ENCODE measurements at regions not wholly inside any gene's neighbourhood (a gene's known extent, or its start where the extent isn't known, plus 50 kb on each side); places are given as distances from the start of the nearest gene placed in this dataset.

DNA sequence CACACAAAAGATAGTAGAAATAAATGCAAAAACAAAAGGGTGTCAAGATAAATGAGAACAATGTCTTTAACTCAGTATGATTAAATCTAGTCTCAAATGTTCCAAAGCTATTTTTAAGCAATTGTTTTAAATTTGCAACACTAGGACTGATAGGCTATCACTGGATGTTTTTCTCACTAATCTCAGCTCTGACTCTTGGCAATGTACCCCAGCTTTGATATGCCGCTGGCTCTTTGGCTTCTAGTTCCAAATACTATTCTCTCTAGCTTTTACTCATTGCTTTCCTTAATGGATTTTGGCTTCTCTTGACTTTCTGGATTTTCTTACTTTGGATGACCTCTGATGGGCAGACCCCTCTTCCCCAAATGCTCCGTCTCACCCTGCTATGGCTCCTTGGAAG is 116.0 kb upstream of the SLC35B3 start:
- Histone ChIP-seq H3K4me1 (ENCODE audit: control insufficient read depth, insufficient read depth, low read length) (no peaks in the 10 kb centered on the region), H3K27me3 (ENCODE audit: control insufficient read depth, insufficient read depth, low read length) (no peaks in the 10 kb centered on the region), H3K9me3 (ENCODE audit: control insufficient read depth, insufficient read depth, low read length) (no peaks in the 10 kb centered on the region), H3K4me3 (ENCODE audit: low read length) (no peak overlapping the region), H3K36me3 (ENCODE audit: control insufficient read depth, insufficient read depth, low read length) (no peaks in the 10 kb centered on the region), H3K27ac (ENCODE audit: low read length) (no peak overlapping the region)
- H3K9me3 Mint-ChIP-seq: peaks cover 5 to 9% of the 10 kb centered on the region in 2 donors
- H3K4me3 Mint-ChIP-seq: no peak overlapping the region
- no peak for TF ChIP-seq CTCF (IDR thresholded peaks at IDR 0.05)
- no peak for ATAC-seq
- H3K27ac Mint-ChIP-seq: no peak overlapping the region
- WGBS (ENCODE audit: insufficient coverage): 95% methylated on average over 2 of the region's 2 CpGs
- DNase-seq: no peak
- no peaks in the 10 kb centered on the region for H3K4me1 Mint-ChIP-seq
- no peaks in the 10 kb centered on the region for H3K27me3 Mint-ChIP-seq (ENCODE audit: low read depth in 2 of 2)
- intact Hi-C loops (cut with micrococcal nuclease): no loop called here
- peaks cover 7% of the 10 kb centered on the region for H3K36me3 Mint-ChIP-seq

- no peaks in the 10 kb centered on the region for H3K36me3 ChIP-seq (ENCODE audit: control insufficient read depth, insufficient read depth, low read length)
- no peaks in the 10 kb centered on the region for H3K4me1 Mint-ChIP-seq
- no peak for DNase-seq
- 43% methylated on average over 2 of the region's 6 CpGs for WGBS (ENCODE audit: insufficient coverage)
- no peak overlapping the region for H3K4me3 Mint-ChIP-seq
- no peak overlapping the region for H3K4me3 ChIP-seq (ENCODE audit: low read length)
- no peaks in the 10 kb centered on the region for H3K27me3 Mint-ChIP-seq (ENCODE audit: low read depth in 2 of 2)
- no peak for TF ChIP-seq CTCF (IDR thresholded peaks at IDR 0.05)
- H3K27ac ChIP-seq (ENCODE audit: low read length): no peak overlapping the region
- peaks cover 7% of the 10 kb centered on the region for H3K36me3 Mint-ChIP-seq
- no peaks in the 10 kb centered on the region for H3K9me3 ChIP-seq (ENCODE audit: control insufficient read depth, insufficient read depth, low read length)
- H3K27me3 ChIP-seq (ENCODE audit: control insufficient read depth, insufficient read depth, low read length): no peaks in the 10 kb centered on the region
- intact Hi-C loops (cut with micrococcal nuclease): no loop called here
- no peak for ATAC-seq
- H3K9me3 Mint-ChIP-seq: peaks cover 5% of the 10 kb centered on the region in 2 donors
- no peaks in the 10 kb centered on the region for H3K4me1 ChIP-seq (ENCODE audit: control insufficient read depth, insufficient read depth, low read length)
- no peak overlapping the region for H3K27ac Mint-ChIP-seq
Measured at GRCh38 chr6:8549074-8549790, 113.9 kb upstream of the SLC35B3 start.

- peaks cover 3 to 5% of the 10 kb centered on the region in 2 donors for H3K9me3 Mint-ChIP-seq
- intact Hi-C loops (cut with micrococcal nuclease): no loop called here
- H3K4me3 Mint-ChIP-seq: no peak overlapping the region
- no peak overlapping the region for H3K27ac ChIP-seq (ENCODE audit: low read length)
- H3K27me3 ChIP-seq (ENCODE audit: control insufficient read depth, insufficient read depth, low read length): no peaks in the 10 kb centered on the region
- H3K4me1 ChIP-seq (ENCODE audit: control insufficient read depth, insufficient read depth, low read length): no peaks in the 10 kb centered on the region
- no peak overlapping the region for H3K27ac Mint-ChIP-seq
- H3K36me3 Mint-ChIP-seq: no peaks in the 10 kb centered on the region
- H3K27me3 Mint-ChIP-seq (ENCODE audit: low read depth in 2 of 2): no peaks in the 10 kb centered on the region
- no peaks in the 10 kb centered on the region for H3K9me3 ChIP-seq (ENCODE audit: control insufficient read depth, insufficient read depth, low read length)
- no peaks in the 10 kb centered on the region for H3K36me3 ChIP-seq (ENCODE audit: control insufficient read depth, insufficient read depth, low read length)
- H3K4me1 Mint-ChIP-seq: no peaks in the 10 kb centered on the region
- no peak for TF ChIP-seq CTCF (IDR thresholded peaks at IDR 0.05)
- H3K4me3 ChIP-seq (ENCODE audit: low read length): no peak overlapping the region
- 78% methylated on average over 7 of the region's 7 CpGs for WGBS (ENCODE audit: insufficient coverage)
- ATAC-seq (no peak), DNase-seq (no peak)
Measured at GRCh38 chr6:8546496-8546895, 111.2 kb upstream of the SLC35B3 start.

DNA sequence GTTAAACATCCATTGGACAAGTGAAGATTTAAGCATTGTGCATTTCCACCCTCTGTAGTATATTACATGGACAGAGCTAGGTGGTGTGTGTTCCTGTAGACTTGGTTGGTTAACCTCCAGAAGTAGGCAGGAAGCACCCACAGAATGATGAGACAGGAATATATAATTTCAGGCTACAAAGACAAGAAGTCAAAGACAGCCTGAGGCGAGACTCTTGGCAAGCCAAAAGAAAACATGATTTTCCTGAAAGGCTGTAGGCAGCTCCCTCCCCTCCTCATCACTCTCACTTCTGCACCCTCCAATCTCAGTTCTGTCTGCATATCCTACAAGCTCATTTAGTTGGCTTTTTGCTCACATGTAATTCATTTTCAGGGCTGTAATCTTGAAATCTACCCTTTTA is 110.0 kb upstream of the SLC35B3 start:
- no peaks in the 10 kb centered on the region for H3K4me1 Mint-ChIP-seq
- 78% methylated on average over 1 of the region's 1 CpG for WGBS (ENCODE audit: insufficient coverage)

More for the DNA sequence above, 110.0 kb upstream of the SLC35B3 start:
- no peak overlapping the region for H3K27ac ChIP-seq (ENCODE audit: low read length)
- DNase-seq (no peak), ATAC-seq (no peak)
- H3K4me3 ChIP-seq (ENCODE audit: low read length): no peak overlapping the region
- Mint-ChIP-seq H3K36me3 (peaks cover 7% of the 10 kb centered on the region), H3K27ac (no peak overlapping the region), H3K4me3 (no peak overlapping the region), H3K27me3 (ENCODE audit: low read depth in 2 of 2) (no peaks in the 10 kb centered on the region), H3K9me3 (peaks cover 8 to 10% of the 10 kb centered on the region in 2 donors)
- no peaks in the 10 kb centered on the region for H3K36me3 ChIP-seq (ENCODE audit: control insufficient read depth, insufficient read depth, low read length)
- no peaks in the 10 kb centered on the region for H3K4me1 ChIP-seq (ENCODE audit: control insufficient read depth, insufficient read depth, low read length)
- intact Hi-C loops (cut with micrococcal nuclease): no loop called here
- TF ChIP-seq CTCF (IDR thresholded peaks at IDR 0.05): no peak
- no peaks in the 10 kb centered on the region for H3K9me3 ChIP-seq (ENCODE audit: control insufficient read depth, insufficient read depth, low read length)
- H3K27me3 ChIP-seq (ENCODE audit: control insufficient read depth, insufficient read depth, low read length): no peaks in the 10 kb centered on the region

Measured in natural killer cell (primary cell).